ENCODE measurements at regions not wholly inside any gene's neighbourhood (a gene's known extent, or its start where the extent isn't known, plus 50 kb on each side); places are given as distances from the start of the nearest gene placed in this dataset.

DNA sequence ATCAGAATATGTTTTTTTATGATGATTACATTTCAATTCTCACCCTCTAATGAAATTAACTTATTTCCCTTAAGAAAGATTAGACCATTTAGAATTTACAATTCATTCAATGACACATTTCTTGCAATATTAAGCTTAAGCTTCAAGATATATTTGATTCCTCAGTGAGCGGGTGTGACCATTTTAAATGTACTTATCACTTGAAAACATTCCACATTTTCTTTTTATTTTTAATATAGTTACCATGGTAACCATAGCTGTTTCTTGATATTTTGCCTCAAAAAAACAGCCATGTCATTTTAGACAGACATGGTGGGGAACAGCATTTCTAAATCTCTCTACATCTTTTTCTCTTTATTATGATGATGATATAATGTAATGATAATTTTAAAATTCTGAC is 1029.0 kb upstream of the B3GALT2 start:
- H3K9ac ChIP-seq (ENCODE audit: extremely low read depth, low read length, poor library complexity, severe bottlenecking), result no peak overlapping the region
- H3K4me3 ChIP-seq (ENCODE audit: low read length), result no peak overlapping the region
- H3K9me3 ChIP-seq (ENCODE audit: control insufficient read depth, low read length), result no peaks in the 10 kb centered on the region
- H3K4me1 ChIP-seq (ENCODE audit: control insufficient read depth, insufficient read depth, low read length), result no peaks in the 10 kb centered on the region
- Mint-ChIP-seq H3K36me3 (ENCODE audit: low read depth) (no peaks in the 10 kb centered on the region), H3K9me3 (no peaks in the 10 kb centered on the region), H3K4me3 (no peak overlapping the region), H3K4me1 (no peaks in the 10 kb centered on the region), H3K27ac (no peak overlapping the region), H3K27me3 (ENCODE audit: insufficient read depth) (no peaks in the 10 kb centered on the region)
- TF ChIP-seq, protein P1, sequence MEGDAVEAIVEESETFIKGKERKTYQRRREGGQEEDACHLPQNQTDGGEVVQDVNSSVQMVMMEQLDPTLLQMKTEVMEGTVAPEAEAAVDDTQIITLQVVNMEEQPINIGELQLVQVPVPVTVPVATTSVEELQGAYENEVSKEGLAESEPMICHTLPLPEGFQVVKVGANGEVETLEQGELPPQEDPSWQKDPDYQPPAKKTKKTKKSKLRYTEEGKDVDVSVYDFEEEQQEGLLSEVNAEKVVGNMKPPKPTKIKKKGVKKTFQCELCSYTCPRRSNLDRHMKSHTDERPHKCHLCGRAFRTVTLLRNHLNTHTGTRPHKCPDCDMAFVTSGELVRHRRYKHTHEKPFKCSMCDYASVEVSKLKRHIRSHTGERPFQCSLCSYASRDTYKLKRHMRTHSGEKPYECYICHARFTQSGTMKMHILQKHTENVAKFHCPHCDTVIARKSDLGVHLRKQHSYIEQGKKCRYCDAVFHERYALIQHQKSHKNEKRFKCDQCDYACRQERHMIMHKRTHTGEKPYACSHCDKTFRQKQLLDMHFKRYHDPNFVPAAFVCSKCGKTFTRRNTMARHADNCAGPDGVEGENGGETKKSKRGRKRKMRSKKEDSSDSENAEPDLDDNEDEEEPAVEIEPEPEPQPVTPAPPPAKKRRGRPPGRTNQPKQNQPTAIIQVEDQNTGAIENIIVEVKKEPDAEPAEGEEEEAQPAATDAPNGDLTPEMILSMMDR (conservative IDR thresholded peaks at IDR 0.05), result no peak
- no peaks in the 10 kb centered on the region for H3K27me3 ChIP-seq (ENCODE audit: control insufficient read depth, insufficient read depth, low read length, poor library complexity, severe bottlenecking)
- H3K27ac ChIP-seq (ENCODE audit: low read depth, low read length), result no peak overlapping the region
- DNase-seq, result no peak
- WGBS, 2 experiments (ENCODE audit: insufficient coverage in 1 of 2, insufficient read length in 1 of 2), result 100% methylated on average over 1 of the region's 1 CpG; no CpG with 5 or more reads in 1 of the 2 experiments
- H3K36me3 ChIP-seq (ENCODE audit: control insufficient read depth, insufficient read depth, low read length), result no peaks in the 10 kb centered on the region

GRCh38 chr1:194214735-194215134 is 1028.3 kb upstream of the B3GALT2 start:
- Histone ChIP-seq H3K4me1 (ENCODE audit: control insufficient read depth, insufficient read depth, low read length) (no peaks in the 10 kb centered on the region), H3K4me3 (ENCODE audit: low read length) (no peak overlapping the region), H3K36me3 (ENCODE audit: control insufficient read depth, insufficient read depth, low read length) (no peaks in the 10 kb centered on the region), H3K9me3 (ENCODE audit: control insufficient read depth, low read length) (no peaks in the 10 kb centered on the region), H3K27ac (ENCODE audit: low read depth, low read length) (no peak overlapping the region), H3K27me3 (ENCODE audit: control insufficient read depth, insufficient read depth, low read length, poor library complexity, severe bottlenecking) (no peaks in the 10 kb centered on the region), H3K9ac (ENCODE audit: extremely low read depth, low read length, poor library complexity, severe bottlenecking) (no peak overlapping the region)
- Mint-ChIP-seq H3K9me3 (no peaks in the 10 kb centered on the region), H3K4me3 (no peak overlapping the region), H3K4me1 (no peaks in the 10 kb centered on the region), H3K36me3 (ENCODE audit: low read depth) (no peaks in the 10 kb centered on the region), H3K27ac (no peak overlapping the region), H3K27me3 (ENCODE audit: insufficient read depth) (no peaks in the 10 kb centered on the region)
- 82 to 84% methylated on average over 2 to 3 of the region's 3 CpGs for WGBS, 2 experiments (ENCODE audit: insufficient coverage in 1 of 2, insufficient read length in 1 of 2)
- no peak for DNase-seq
- TF ChIP-seq, protein P1 (conservative IDR thresholded peaks at IDR 0.05), result no peak

DNA sequence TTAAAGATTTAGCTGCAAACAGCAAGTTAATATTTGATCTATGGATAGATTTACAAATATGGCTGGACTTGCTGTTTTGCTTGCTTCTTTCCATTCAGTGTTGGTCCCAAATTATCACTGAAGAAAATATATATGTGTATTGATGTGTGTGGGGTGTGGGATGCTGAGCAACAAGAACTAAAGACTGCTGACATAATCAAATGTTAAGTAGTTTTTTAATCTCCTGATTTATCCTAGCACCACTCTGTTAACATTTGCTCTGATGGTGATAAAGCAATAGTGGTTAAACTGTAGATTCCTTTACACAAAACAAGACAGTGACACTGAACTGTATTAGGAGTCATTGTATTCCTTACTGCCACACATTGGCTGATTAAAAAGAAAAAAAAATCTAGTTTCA is 1023.5 kb upstream of the B3GALT2 start:
- Histone ChIP-seq H3K36me3 (ENCODE audit: control insufficient read depth, insufficient read depth, low read length) (no peaks in the 10 kb centered on the region), H3K4me1 (ENCODE audit: control insufficient read depth, insufficient read depth, low read length) (no peaks in the 10 kb centered on the region), H3K27ac (ENCODE audit: low read depth, low read length) (no peak overlapping the region), H3K9me3 (ENCODE audit: control insufficient read depth, low read length) (no peaks in the 10 kb centered on the region), H3K4me3 (ENCODE audit: low read length) (no peak overlapping the region), H3K9ac (ENCODE audit: extremely low read depth, low read length, poor library complexity, severe bottlenecking) (no peak overlapping the region), H3K27me3 (ENCODE audit: control insufficient read depth, insufficient read depth, low read length, poor library complexity, severe bottlenecking) (no peaks in the 10 kb centered on the region)
- Mint-ChIP-seq H3K4me1 (peaks cover 4% of the 10 kb centered on the region), H3K4me3 (no peak overlapping the region), H3K36me3 (ENCODE audit: low read depth) (no peaks in the 10 kb centered on the region), H3K27ac (no peak overlapping the region), H3K27me3 (ENCODE audit: insufficient read depth) (no peaks in the 10 kb centered on the region), H3K9me3 (no peaks in the 10 kb centered on the region)
- no peak for DNase-seq
- TF ChIP-seq, protein P1 (conservative IDR thresholded peaks at IDR 0.05), result no peak
